SK-N-SH treated with all-trans-retinoic acid at 6 μM for 48 hours (cell line): ENCODE measurements at regions not wholly inside any gene's neighbourhood (a gene's known extent, or its start where the extent isn't known, plus 50 kb on each side); places are given as distances from the start of the nearest gene placed in this dataset.

ENCODE experiments used
- ATAC-seq: fragments of 200-7000 bp; cut with Tn5 transposase; 3 replicates; pipeline ENCODE4 v1.9.1; 2020; ENCODE audit warnings: mild to moderate bottlenecking, moderate library complexity
- ARNTL ChIP-seq: fragments of 450-650 bp; formaldehyde crosslinking; IDR thresholded peaks from 2 replicates; pipeline ENCODE4 v1.5.0; 2020; ENCODE audit warnings: low read depth, mild to moderate bottlenecking, moderate library complexity, borderline replicate concordance
- BACH2 ChIP-seq: fragments of 250-450 bp; sonication (Bioruptor Pico); IDR thresholded peaks from 2 replicates; pipeline ENCODE4 v1.9.0; 2021; ENCODE audit warnings: mild to moderate bottlenecking, borderline replicate concordance
- CREB5 ChIP-seq: fragments of 250-450 bp; sonication (Bioruptor Pico); IDR thresholded peaks from 2 replicates; pipeline ENCODE4 v1.5.1; 2020; ENCODE audit warnings: low read depth, mild to moderate bottlenecking, moderate library complexity
- CSDC2 ChIP-seq: fragments of 250-450 bp; sonication (Bioruptor Pico); IDR thresholded peaks from 2 replicates; pipeline ENCODE4 v1.5.0; 2020; ENCODE audit warnings: mild to moderate bottlenecking, moderate library complexity
- CSRNP3 ChIP-seq: fragments of 250-450 bp; sonication (Bioruptor Pico); IDR thresholded peaks from 2 replicates; pipeline ENCODE4 v1.5.1; 2021; ENCODE audit warnings: mild to moderate bottlenecking, moderate library complexity
- ESRRG ChIP-seq: fragments of 250-450 bp; sonication (Bioruptor Pico); IDR thresholded peaks from 2 replicates; pipeline ENCODE4 v1.6.1; 2021; ENCODE audit warnings: mild to moderate bottlenecking
- ISL1 ChIP-seq: fragments of 250-450 bp; sonication (Bioruptor Pico); IDR thresholded peaks from 2 replicates; pipeline ENCODE4 v2.1.2; 2022; ENCODE audit warnings: mild to moderate bottlenecking, moderate library complexity
- OSR1 ChIP-seq: fragments of 250-450 bp; sonication (Bioruptor Pico); IDR thresholded peaks from 2 replicates; pipeline ENCODE4 v1.8.0; 2022; ENCODE audit warnings: moderate library complexity, mild to moderate bottlenecking, inconsistent platforms
- PATZ1 ChIP-seq: fragments of 250-450 bp; sonication (Bioruptor Pico); IDR thresholded peaks from 2 replicates; pipeline ENCODE4 v1.8.0; 2020; ENCODE audit warnings: mild to moderate bottlenecking, moderate library complexity, borderline replicate concordance
- POU6F1 ChIP-seq: fragments of 250-450 bp; sonication (Bioruptor Pico); IDR thresholded peaks from 2 replicates; pipeline ENCODE4 v1.8.0; 2021; ENCODE audit warnings: low read depth, mild to moderate bottlenecking, moderate library complexity, borderline replicate concordance
- PPARA ChIP-seq: fragments of 250-450 bp; sonication (Bioruptor Pico); IDR thresholded peaks from 2 replicates; pipeline ENCODE4 v1.5.0; 2020; ENCODE audit warnings: mild to moderate bottlenecking, borderline replicate concordance
- RARB ChIP-seq: fragments of 250-450 bp; sonication (Bioruptor Pico); IDR thresholded peaks from 2 replicates; pipeline ENCODE4 v1.8.0; 2021; ENCODE audit warnings: mild to moderate bottlenecking, moderate library complexity
- SNAI2 ChIP-seq: fragments of 250-450 bp; sonication (Bioruptor Pico); IDR thresholded peaks from 2 replicates; pipeline ENCODE4 v1.5.0; 2020; ENCODE audit warnings: mild to moderate bottlenecking, moderate library complexity
- TCF4 ChIP-seq: fragments of 250-450 bp; sonication (Bioruptor Pico); IDR thresholded peaks from 2 replicates; pipeline ENCODE4 v1.8.0; 2021; ENCODE audit warnings: mild to moderate bottlenecking, moderate library complexity, borderline replicate concordance
- TOX ChIP-seq: fragments of 250-450 bp; sonication (Bioruptor Pico); IDR thresholded peaks from 2 replicates; pipeline ENCODE4 v1.8.0; 2021; ENCODE audit warnings: mild to moderate bottlenecking, moderate library complexity, borderline replicate concordance
- TSHZ2 ChIP-seq: fragments of 250-450 bp; sonication (Bioruptor Pico); IDR thresholded peaks from 2 replicates; pipeline ENCODE4 v1.5.0; 2020; ENCODE audit warnings: mild to moderate bottlenecking, moderate library complexity
- ZC3H10 ChIP-seq: fragments of 250-450 bp; sonication (Bioruptor Pico); IDR thresholded peaks from 2 replicates; pipeline ENCODE4 v1.5.1; 2021; ENCODE audit warnings: mild to moderate bottlenecking, moderate library complexity
- ZFP3 ChIP-seq: fragments of 250-450 bp; sonication (Bioruptor Pico); IDR thresholded peaks from 2 replicates; pipeline ENCODE4 v1.5.0; 2020; ENCODE audit warnings: mild to moderate bottlenecking, moderate library complexity
- ZFP30 ChIP-seq: fragments of 450-650 bp; formaldehyde crosslinking; IDR thresholded peaks from 2 replicates; pipeline ENCODE4 v1.5.0; 2022; ENCODE audit warnings: mild to moderate bottlenecking, moderate library complexity
- ZNF565 ChIP-seq: fragments of 450-650 bp; formaldehyde crosslinking; conservative IDR thresholded peaks from 2 replicates; pipeline ENCODE4 v1.5.0; 2020; ENCODE audit warnings: low read depth, mild to moderate bottlenecking, moderate library complexity
- ZNF70 ChIP-seq: fragments of 450-650 bp; formaldehyde crosslinking; IDR thresholded peaks from 2 replicates; pipeline ENCODE4 v1.5.0; 2020; ENCODE audit warnings: mild to moderate bottlenecking, moderate library complexity

GRCh38 chr2:200127848-200128247 lies 172.5 kb downstream of the MAIP1 start:
- no peak for ATAC-seq
- TF ChIP-seq ISL1 (CRISPR knock-in tag) (no peak), ESRRG (CRISPR knock-in tag) (no peak), ZNF70 (CRISPR knock-in tag) (no peak), TOX (no peak), POU6F1 (CRISPR knock-in tag) (no peak), ZFP3 (CRISPR knock-in tag) (no peak), RARB (CRISPR knock-in tag) (no peak), PPARA (CRISPR knock-in tag) (no peak), ZC3H10 (CRISPR knock-in tag) (no peak), TCF4 (CRISPR knock-in tag) (no peak), ZNF565 (no peak), CSRNP3 (CRISPR knock-in tag) (no peak), SNAI2 (CRISPR knock-in tag) (no peak), OSR1 (CRISPR knock-in tag) (no peak), ARNTL (CRISPR knock-in tag) (no peak), TSHZ2 (CRISPR knock-in tag) (no peak), PATZ1 (CRISPR knock-in tag) (no peak), CREB5 (CRISPR knock-in tag) (no peak), CSDC2 (CRISPR knock-in tag) (no peak)

- TF ChIP-seq CREB5 (CRISPR knock-in tag) (no peak), TSHZ2 (CRISPR knock-in tag) (no peak), POU6F1 (CRISPR knock-in tag) (no peak), BACH2 (CRISPR knock-in tag) (no peak), ZFP3 (CRISPR knock-in tag) (no peak), ARNTL (CRISPR knock-in tag) (no peak), ZFP30 (CRISPR knock-in tag) (no peak), PATZ1 (CRISPR knock-in tag) (no peak), RARB (CRISPR knock-in tag) (no peak), ZNF565 (no peak), CSDC2 (CRISPR knock-in tag) (no peak), PPARA (CRISPR knock-in tag) (no peak), OSR1 (CRISPR knock-in tag) (no peak), ZNF70 (CRISPR knock-in tag) (no peak), TCF4 (CRISPR knock-in tag) (no peak)
- ATAC-seq: no peak
Observed at GRCh38 chr2:200128296-200128695, 172.9 kb downstream of the MAIP1 start.
